GM23248 (cell line): ENCODE measurements at regions not wholly inside any gene's neighbourhood (a gene's known extent, or its start where the extent isn't known, plus 50 kb on each side); places are given as distances from the start of the nearest gene placed in this dataset.

Experiments
- EZH2 ChIP-seq: fragments of 200-600 bp; sonication (generic); IDR thresholded peaks from 2 replicates; pipeline ENCODE4 v1.6.1; 2018; ENCODE audit warnings: antibody characterized with exemption, mild to moderate bottlenecking; ENCODE audit not compliant: insufficient read depth, poor library complexity, severe bottlenecking
- EZH2phosphoT487 ChIP-seq: fragments of 200-600 bp; sonication (generic); IDR thresholded peaks from 2 replicates; pipeline ENCODE4 v1.6.1; 2018; ENCODE audit warnings: antibody characterized with exemption, moderate library complexity, mild to moderate bottlenecking, low read depth; ENCODE audit not compliant: insufficient read depth

GRCh38 chr5:67286006-67286405 is 89.4 kb upstream of the CD180 start:
- no peak for TF ChIP-seq EZH2
- TF ChIP-seq EZH2phosphoT487, result no peak
